Activated naive CD4-positive, alpha-beta T cell treated with anti-CD3 and anti-CD28 coated beads, Interleukin-2, amount 10 ng/mL, durations not matched to agents 7 days and 5 days (primary cell): ENCODE measurements at regions not wholly inside any gene's neighbourhood (a gene's known extent, or its start where the extent isn't known, plus 50 kb on each side); places are given as distances from the start of the nearest gene placed in this dataset.

Experiments used
- CTCF ChIA-PET: fragments of 350-600 bp; sonication (Branson Sonifier 250); formaldehyde crosslinking; loops from one replicate; lab custom pipeline; 2021; ENCODE audit warnings: antibody characterized with exemption; lab: Charles Lee
- DNase-seq: peaks from one replicate; pipeline ENCODE4 v3.0.0-alpha.2; 2020
- H3K27ac Mint-ChIP-seq: one replicate; pipeline ENCODE4 v1.8.0; 2021; ENCODE audit warnings: mild to moderate bottlenecking, moderate library complexity, mixed read lengths
- H3K27me3 Mint-ChIP-seq: one replicate; pipeline ENCODE4 v1.8.0; 2021; ENCODE audit warnings: mild to moderate bottlenecking, mixed read lengths
- H3K36me3 Mint-ChIP-seq: one replicate; pipeline ENCODE4 v1.8.0; 2021; ENCODE audit warnings: mixed read lengths
- H3K4me1 Mint-ChIP-seq: one replicate; pipeline ENCODE4 v1.8.0; 2021; ENCODE audit warnings: mixed read lengths
- H3K4me3 Mint-ChIP-seq: one replicate; pipeline ENCODE4 v1.8.0; 2021; ENCODE audit warnings: mild to moderate bottlenecking, moderate library complexity, mixed read lengths
- H3K9me3 Mint-ChIP-seq: one replicate; pipeline ENCODE4 v1.8.0; 2021; ENCODE audit warnings: mixed read lengths

GRCh38 chrX:49773993-49774392 is 55.1 kb upstream of the PAGE4 start:
- Mint-ChIP-seq H3K36me3 (no peaks in the 10 kb centered on the region), H3K9me3 (no peaks in the 10 kb centered on the region), H3K4me1 (no peaks in the 10 kb centered on the region), H3K27ac (no peak overlapping the region), H3K4me3 (no peak overlapping the region), H3K27me3 (peaks cover 4% of the 10 kb centered on the region)
- CTCF ChIA-PET = no interaction called here
- DNase-seq = no peak

GRCh38 chrX:49767236-49767635 is 61.9 kb upstream of the PAGE4 start:
- H3K4me3 Mint-ChIP-seq = no peak overlapping the region
- no peaks in the 10 kb centered on the region for H3K36me3 Mint-ChIP-seq
- peaks cover 5% of the 10 kb centered on the region for H3K27me3 Mint-ChIP-seq
- H3K9me3 Mint-ChIP-seq = no peaks in the 10 kb centered on the region
- H3K27ac Mint-ChIP-seq = no peak overlapping the region
- DNase-seq = no peak
- CTCF ChIA-PET = no interaction called here
- H3K4me1 Mint-ChIP-seq = no peaks in the 10 kb centered on the region

GRCh38 chrX:49762175-49762720 is 66.5 kb upstream of the PAGE1 start:
- Mint-ChIP-seq H3K27me3 (peaks cover 18% of the 10 kb centered on the region), H3K36me3 (no peaks in the 10 kb centered on the region), H3K27ac (no peak overlapping the region), H3K4me3 (no peak overlapping the region), H3K4me1 (no peaks in the 10 kb centered on the region), H3K9me3 (no peaks in the 10 kb centered on the region)
- CTCF ChIA-PET = interaction anchor here (2.0 kb wide), 1 partner anchor 114 kb away, joined by 8 read pairs; no protein-coding TSS in a partner anchor
- DNase-seq = no peak

GRCh38 chrX:49761481-49761880 is 65.7 kb upstream of the PAGE1 start:
- peak; percentile 21 for DNase-seq
- Mint-ChIP-seq H3K9me3 (no peaks in the 10 kb centered on the region), H3K4me3 (no peak overlapping the region), H3K4me1 (no peaks in the 10 kb centered on the region), H3K27me3 (peaks cover 20% of the 10 kb centered on the region), H3K27ac (no peak overlapping the region), H3K36me3 (no peaks in the 10 kb centered on the region)
- CTCF ChIA-PET = interaction anchor here (2.0 kb wide), 1 partner anchor 115 kb away, joined by 8 read pairs; no protein-coding TSS in a partner anchor

- Mint-ChIP-seq H3K4me3 (no peak overlapping the region), H3K36me3 (no peaks in the 10 kb centered on the region), H3K9me3 (no peaks in the 10 kb centered on the region), H3K27ac (no peak overlapping the region), H3K27me3 (peaks cover 27% of the 10 kb centered on the region), H3K4me1 (no peaks in the 10 kb centered on the region)
- DNase-seq = no peak
- CTCF ChIA-PET = interaction anchor here (2.0 kb wide), 1 partner anchor 116 kb away, joined by 8 read pairs; no protein-coding TSS in a partner anchor
Measured at GRCh38 chrX:49760290-49760890, 64.6 kb upstream of the PAGE1 start.

- CTCF ChIA-PET = no interaction called here
- Mint-ChIP-seq H3K4me1 (peaks cover 4% of the 10 kb centered on the region), H3K4me3 (no peak overlapping the region), H3K36me3 (no peaks in the 10 kb centered on the region), H3K27ac (no peak overlapping the region), H3K9me3 (no peaks in the 10 kb centered on the region), H3K27me3 (peaks cover 24% of the 10 kb centered on the region)
- DNase-seq = no peak
Measured at GRCh38 chrX:49756692-49757091, 60.9 kb upstream of the PAGE1 start.

- CTCF ChIA-PET = interaction anchor here (1.0 to 3.0 kb wide), 4 partner anchors 13 to 561 kb away, joined by 3 to 12 read pairs (median 4); no protein-coding TSS in a partner anchor
Measured at GRCh38 chrX:49754233-49754857, 58.6 kb upstream of the PAGE1 start.

GRCh38 chrX:49753691-49754090 is 57.9 kb upstream of the PAGE1 start:
- DNase-seq = no peak
- CTCF ChIA-PET = interaction anchor here (1.3 to 3.0 kb wide), 3 partner anchors 12 to 561 kb away, joined by 3 to 12 read pairs (median 3); no protein-coding TSS in a partner anchor
- H3K36me3 Mint-ChIP-seq = no peaks in the 10 kb centered on the region

More at GRCh38 chrX:49754233-49754857, 58.6 kb upstream of the PAGE1 start:
- no peaks in the 10 kb centered on the region for H3K9me3 Mint-ChIP-seq
- no peak overlapping the region for H3K4me3 Mint-ChIP-seq
- H3K27ac Mint-ChIP-seq = no peak overlapping the region
- DNase-seq = peak; percentile 65
- peaks cover 17% of the 10 kb centered on the region for H3K27me3 Mint-ChIP-seq
- H3K36me3 Mint-ChIP-seq = no peaks in the 10 kb centered on the region
- H3K4me1 Mint-ChIP-seq = peaks cover 4% of the 10 kb centered on the region

GRCh38 chrX:49748211-49748956 is 52.6 kb upstream of the PAGE1 start:
- peaks cover 12% of the 10 kb centered on the region for H3K27me3 Mint-ChIP-seq
- no peak overlapping the region for H3K4me3 Mint-ChIP-seq
- CTCF ChIA-PET = no interaction called here
- no peak for DNase-seq
- no peaks in the 10 kb centered on the region for H3K9me3 Mint-ChIP-seq
- H3K27ac Mint-ChIP-seq = no peak overlapping the region
- H3K36me3 Mint-ChIP-seq = no peaks in the 10 kb centered on the region
- H3K4me1 Mint-ChIP-seq = no peaks in the 10 kb centered on the region

More at GRCh38 chrX:49753691-49754090, 57.9 kb upstream of the PAGE1 start:
- H3K9me3 Mint-ChIP-seq = no peaks in the 10 kb centered on the region
- H3K4me1 Mint-ChIP-seq = peaks cover 4% of the 10 kb centered on the region
- H3K27me3 Mint-ChIP-seq = peaks cover 21% of the 10 kb centered on the region
- no peak overlapping the region for H3K4me3 Mint-ChIP-seq
- H3K27ac Mint-ChIP-seq = no peak overlapping the region

- no peaks in the 10 kb centered on the region for H3K9me3 Mint-ChIP-seq
- H3K4me1 Mint-ChIP-seq = no peaks in the 10 kb centered on the region
- no peak overlapping the region for H3K27ac Mint-ChIP-seq
- peaks cover 12% of the 10 kb centered on the region for H3K27me3 Mint-ChIP-seq
- no peak overlapping the region for H3K4me3 Mint-ChIP-seq
- DNase-seq = no peak
- CTCF ChIA-PET = no interaction called here
- no peaks in the 10 kb centered on the region for H3K36me3 Mint-ChIP-seq
Measured at GRCh38 chrX:49746306-49746705, 50.5 kb upstream of the PAGE1 start.
